ENCODE measurements at regions not wholly inside any gene's neighbourhood (a gene's known extent, or its start where the extent isn't known, plus 50 kb on each side); places are given as distances from the start of the nearest gene placed in this dataset.

DNA sequence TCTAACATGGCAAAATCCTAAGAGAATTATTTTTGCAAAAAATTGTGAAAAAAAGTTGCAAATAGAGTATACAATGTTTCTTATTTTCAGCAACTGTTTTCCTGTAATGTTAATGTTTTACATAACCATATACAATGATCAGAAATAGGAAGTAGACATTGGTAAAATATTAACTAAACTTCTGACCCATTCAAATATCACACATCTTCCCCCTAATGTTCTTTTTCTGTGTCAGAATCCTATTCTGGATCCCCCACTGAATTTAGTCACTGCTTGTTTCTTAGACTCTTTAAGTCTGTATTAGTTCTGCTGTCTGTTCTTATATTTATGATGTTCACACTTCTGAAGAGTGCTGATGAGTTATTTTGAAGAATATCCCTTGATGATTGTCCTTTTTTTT is 62.0 kb downstream of the HFE start:
- DNase-seq, result no peak

DNA sequence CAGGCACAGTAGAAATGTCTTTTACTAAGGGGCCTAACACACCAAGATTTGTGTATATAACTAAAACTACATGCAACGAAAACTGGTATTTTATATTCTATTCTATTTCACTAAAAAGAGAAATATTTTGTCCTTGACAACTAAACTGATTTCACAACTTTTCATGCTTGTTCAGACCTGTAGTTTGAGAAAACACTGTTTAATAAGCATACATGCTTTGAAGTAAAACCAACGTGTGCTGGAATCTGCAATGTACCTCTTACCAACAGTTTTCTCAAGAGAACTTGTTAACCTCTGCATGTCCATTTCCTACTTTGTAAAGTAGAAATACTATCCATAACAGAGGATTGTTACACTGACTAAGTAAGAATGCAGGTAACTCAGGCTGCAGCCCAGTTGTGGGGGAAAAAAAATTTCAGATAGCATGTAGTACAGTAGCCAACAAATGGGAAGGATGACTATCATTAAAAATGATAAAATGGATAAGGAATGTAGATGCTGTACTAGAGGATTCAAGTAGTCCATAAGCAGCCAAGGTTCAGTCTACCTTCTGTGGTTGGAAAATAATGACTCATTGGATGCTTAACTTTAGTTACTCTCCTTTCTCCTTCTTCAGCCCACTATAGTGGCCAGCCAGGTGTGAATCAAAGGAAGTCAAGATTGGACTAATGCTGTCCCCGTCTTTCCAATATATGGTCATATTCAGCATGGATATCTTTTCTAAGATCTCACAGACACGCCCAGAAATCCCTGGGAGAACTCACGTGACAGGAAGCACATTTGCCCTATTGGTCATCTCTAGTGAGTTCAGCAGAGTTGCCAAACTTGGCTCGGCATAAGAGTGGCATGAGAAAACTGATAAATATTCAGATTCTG is 65.2 kb downstream of the HFE start:
- DNase-seq, result peak; percentile 73

DNA sequence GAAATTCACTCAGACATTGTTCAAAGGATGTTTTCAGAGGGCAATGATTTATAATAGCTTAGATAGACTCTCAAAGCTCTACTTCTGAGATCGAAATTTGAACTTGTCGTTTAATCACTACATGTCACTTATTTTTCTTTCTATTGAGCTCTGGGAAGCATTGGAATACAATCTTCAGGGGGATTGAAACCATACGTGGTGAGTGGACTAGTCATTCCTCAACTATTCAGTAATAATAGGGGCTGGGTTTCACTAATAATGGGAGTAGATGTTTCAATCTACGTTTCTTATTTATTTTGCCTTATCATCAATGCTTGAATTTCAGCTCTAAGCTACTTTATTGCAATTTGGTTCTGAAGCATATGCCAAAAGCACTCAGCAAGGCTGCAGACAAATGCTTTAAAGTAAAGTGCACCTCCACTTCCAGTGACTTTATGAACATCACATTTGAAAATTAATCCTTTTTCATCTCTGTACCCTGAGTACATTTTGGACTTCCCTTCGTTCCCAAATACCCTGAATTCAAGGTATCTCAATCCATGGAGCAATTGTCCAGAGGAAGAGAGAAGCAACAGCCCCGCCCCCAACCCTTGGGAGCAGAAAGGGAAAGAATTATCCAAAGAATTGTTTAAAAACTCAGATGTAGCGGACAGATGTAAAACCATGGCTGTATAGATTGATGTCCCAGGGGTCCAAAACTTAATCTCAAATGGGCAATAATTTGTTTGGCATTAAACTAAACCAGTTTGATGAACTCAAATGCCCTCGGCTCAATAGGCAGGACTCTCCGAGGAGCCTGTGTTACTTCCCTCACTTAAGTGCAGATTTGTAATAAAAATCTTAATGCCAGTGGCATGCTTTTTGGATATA is 68.1 kb downstream of the HFE start:
- DNase-seq, result peak; percentile 11

DNA sequence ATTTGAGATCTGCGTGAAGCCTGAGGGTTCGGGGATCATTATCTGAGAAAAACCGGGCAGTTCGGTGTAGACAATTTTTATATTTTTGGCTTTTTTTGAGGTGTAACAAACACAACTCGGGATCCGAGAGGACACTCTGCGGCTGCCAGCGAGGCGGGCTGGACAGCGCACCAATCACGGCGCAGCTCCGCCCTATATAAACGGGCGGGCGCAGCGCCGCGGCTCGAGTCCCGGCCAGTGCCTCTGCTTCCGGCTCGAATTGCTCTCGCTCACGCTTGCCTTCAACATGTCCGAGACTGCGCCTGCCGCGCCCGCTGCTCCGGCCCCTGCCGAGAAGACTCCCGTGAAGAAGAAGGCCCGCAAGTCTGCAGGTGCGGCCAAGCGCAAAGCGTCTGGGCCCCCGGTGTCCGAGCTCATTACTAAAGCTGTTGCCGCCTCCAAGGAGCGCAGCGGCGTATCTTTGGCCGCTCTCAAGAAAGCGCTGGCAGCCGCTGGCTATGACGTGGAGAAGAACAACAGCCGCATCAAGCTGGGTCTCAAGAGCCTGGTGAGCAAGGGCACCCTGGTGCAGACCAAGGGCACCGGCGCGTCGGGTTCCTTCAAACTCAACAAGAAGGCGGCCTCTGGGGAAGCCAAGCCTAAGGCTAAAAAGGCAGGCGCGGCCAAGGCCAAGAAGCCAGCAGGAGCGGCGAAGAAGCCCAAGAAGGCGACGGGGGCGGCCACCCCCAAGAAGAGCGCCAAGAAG is 69.0 kb downstream of the HFE start:
- peak; percentile 82 for DNase-seq

DNA sequence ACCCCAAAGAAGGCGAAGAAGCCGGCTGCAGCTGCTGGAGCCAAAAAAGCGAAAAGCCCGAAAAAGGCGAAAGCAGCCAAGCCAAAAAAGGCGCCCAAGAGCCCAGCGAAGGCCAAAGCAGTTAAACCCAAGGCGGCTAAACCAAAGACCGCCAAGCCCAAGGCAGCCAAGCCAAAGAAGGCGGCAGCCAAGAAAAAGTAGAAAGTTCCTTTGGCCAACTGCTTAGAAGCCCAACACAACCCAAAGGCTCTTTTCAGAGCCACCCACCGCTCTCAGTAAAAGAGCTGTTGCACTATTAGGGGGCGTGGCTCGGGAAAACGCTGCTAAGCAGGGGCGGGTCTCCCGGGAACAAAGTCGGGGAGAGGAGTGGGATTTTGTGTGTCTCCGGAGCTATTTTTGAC is 69.6 kb downstream of the HFE start:
- peak; percentile 45 for DNase-seq

DNA sequence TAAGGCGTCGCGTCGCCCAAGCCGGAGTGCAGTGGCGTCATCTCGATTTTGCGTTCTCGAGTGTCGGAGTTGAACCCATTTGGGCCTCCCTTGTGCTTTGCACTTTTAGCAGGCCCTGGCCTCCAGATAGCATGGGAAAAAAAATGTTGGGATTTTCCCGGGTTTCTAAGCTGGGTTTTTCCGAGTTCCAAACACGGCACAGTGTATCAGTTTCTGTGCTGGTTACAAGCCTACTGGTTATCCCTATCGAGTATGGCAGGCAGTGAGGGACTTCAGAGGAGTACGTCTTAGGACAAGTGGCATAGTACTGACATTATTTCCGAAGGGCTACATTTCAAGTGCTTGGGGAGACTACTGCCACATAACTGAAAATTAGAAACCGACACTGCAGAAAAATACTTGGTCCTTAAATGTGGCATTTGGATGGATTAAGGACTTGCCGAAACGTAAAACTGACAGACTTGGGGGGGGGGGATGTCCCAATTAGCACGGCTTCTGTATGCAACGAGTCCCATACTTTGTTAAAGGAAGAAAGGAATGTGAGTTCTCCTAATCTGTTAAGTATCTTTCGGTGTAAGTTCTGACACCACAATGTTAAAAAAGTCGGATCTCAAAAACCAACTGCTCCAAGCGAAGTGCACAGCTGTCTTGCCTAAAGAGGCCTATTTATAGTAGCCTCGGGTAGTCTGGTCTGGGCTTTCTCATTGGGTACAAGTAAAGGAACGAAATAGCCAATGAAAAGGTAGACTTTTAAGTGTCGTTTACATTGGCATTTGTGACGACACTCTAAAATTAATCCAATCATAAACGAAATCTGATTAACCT is 70.2 kb downstream of the HFE start:
- DNase-seq, result peak; percentile 34

DNA sequence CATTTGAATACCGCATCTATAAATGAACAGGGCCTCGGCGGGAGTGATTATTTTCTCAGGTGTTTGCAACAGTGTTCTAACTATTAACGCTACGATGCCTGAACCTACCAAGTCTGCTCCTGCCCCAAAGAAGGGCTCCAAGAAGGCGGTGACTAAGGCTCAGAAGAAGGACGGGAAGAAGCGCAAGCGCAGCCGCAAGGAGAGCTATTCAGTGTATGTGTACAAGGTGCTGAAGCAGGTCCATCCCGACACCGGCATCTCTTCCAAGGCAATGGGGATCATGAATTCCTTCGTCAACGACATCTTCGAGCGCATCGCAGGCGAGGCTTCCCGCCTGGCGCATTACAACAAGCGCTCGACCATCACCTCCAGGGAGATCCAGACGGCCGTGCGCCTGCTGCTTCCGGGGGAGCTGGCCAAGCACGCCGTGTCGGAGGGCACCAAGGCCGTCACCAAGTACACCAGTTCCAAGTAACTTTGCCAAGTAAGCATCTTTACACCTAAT is 70.9 kb downstream of the HFE start:
- peak; percentile 94 for DNase-seq

DNA sequence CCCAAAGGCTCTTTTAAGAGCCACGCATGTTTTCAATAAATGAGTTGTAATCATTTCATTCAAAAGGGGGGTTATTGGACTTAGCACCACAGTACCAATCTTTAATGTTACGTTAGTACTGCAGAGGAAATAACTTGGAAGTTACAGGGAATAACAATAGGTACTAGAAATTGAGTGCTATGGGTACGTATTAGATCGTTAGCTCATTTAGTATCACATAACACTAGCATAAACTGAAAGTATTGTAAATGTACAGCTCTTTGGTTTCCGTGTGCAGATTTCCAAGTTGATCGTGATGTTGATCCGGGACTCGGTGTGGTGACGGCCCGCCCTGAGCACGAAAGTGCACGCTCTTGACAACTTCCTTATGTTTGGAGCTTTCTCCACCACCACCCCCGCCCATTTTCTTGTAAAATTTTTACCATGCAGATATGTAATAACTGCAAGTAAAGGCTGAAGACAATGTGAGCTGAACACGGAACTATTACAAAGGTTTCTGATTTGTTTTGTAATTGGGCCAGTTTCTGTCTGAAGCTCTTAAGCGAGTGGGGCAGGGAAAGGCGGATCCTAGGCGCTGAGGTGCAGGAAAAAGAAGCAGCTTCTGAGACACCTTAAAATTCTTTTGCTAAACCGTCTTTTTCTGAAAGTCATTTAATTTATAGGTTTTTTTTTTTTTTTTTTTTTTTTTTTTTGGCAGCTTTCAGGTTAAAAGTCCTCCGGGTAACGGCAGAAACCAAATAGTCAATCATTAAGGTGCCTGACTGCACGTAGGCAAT is 71.5 kb downstream of the HFE start:
- DNase-seq, result peak; percentile 12

DNA sequence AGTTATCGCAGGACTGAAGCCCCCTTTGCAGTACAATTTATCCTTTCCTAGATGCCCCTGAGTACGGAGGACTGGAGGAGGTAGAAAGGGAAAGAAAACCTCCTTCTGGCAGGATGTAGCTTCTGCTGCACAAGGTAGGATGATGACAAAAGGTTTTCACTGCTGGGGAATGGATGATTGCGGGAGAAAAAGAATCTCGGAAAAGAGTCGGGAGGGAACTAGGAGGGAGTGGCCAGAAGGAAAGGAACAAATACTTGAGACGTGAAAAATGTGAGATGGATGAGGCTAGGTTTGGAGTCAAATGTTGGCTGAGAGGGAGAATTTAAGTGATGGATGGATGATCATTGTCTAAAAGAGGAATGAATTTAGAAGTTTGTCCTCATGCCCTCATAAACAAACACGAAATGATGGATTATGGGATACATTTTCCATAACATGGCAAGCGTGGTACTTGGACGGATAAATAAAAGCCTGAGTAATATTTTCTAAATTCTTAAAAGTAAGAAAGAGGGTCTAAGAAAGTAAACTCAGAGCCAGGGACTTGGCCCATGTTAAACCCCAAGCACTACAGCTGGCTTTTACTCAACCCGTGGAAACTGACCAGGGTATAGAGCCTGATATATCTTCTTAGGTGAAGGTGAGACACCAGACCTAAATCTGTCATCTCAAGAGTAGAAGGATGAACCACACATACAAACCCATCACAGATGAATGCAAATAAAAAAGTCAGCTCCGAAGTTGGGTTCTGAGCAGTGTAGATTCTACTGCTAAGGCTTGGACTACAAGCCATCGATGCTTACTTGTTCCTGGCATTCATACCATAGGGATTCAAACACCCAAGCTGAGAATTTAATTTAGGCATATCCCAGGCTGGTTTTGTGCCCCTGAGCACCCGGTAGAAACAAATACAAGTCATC is 72.4 kb downstream of the HFE start:
- peak; percentile 21 for DNase-seq

DNA sequence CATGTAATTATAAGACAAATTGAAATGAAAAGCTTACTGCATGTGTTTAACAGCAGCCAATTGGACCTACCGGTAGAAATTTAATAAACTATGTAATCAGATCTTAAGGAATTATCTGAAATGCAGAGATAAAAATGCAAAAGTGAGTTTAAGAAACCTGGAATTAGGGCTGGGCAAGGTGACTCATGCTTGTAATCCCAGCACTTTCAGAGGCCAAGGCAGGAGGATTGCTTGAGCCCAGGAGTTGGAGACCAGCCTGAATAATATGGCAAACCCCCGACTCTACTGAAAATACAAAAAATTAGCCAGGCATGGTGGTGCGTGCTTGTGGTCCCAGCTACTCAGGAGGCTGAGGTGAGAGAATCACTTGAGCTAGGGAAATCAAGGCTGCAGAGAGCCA is 74.1 kb downstream of the HFE start:
- DNase-seq, result no peak

DNA sequence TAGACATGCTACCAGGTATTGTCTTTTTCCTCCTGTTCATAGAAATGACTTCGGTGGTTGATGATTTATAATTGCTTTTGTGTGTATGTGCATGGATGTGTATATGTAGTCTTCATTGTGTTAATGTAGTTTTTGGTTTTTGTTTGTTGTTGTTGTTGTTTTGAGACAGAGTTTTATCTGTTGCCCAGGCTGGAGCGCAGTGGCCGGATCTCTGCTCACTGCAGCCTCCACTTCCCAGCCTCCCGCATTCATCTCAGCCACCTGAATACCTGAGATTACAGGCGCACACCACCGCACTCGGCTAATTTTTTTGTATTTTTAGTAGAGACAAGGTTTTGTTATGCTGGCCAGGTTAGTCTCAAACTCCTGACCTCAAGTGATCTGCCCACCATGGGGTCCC is 75.2 kb downstream of the HFE start:
- no peak for DNase-seq

DNA sequence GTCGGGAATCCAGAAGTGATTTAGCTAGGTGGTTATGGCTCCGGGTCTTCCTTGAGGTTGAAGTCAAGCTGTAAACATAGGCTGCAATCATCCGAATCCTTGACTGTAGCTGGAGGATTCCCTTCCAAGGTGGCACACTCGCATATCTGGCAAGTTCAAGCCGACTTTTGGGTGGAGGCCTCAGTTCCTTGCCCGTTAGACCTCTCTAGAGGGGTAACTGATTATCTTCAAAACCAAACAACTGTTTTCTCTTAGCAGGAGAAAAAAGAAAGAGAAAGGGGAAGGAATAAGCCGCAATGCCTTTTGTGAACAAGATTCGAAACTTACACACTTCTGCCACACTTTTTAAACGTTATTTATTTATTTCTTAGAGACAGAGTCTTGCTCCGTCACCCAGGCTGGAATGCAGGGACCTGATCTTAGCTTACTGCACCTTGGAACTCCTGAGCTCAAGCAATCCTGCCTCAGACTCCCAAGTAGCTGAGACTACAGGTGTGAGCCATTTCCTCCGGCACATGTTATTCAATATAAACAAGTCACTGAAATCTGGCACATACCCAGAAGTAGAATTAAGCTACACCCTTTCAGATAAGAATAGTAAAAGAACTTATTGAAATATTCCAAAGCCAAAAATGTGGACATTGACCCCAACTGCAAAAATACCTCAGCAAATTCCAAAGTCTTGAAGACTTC is 76.3 kb downstream of the HFE start:
- no peak for DNase-seq

DNA sequence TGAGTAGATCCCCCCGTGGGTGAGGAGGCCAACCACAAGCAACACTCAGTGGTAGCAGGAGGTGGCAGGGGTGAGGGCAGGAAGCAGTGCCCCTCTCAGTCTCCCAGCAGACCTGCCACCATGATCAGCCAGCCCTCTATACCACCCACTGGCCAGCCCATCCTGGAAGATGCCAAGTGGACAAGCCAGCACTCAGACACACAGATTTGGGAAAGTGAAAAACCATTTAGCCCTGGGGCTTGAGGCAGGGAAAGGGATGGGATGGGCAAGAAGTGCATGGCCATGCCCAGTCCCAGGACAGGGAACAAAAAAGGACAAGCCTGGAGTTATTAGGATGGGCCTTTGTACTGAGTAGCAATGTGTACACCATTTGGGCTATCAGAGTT is 76.9 kb downstream of the HFE start:
- no peak for DNase-seq

DNA sequence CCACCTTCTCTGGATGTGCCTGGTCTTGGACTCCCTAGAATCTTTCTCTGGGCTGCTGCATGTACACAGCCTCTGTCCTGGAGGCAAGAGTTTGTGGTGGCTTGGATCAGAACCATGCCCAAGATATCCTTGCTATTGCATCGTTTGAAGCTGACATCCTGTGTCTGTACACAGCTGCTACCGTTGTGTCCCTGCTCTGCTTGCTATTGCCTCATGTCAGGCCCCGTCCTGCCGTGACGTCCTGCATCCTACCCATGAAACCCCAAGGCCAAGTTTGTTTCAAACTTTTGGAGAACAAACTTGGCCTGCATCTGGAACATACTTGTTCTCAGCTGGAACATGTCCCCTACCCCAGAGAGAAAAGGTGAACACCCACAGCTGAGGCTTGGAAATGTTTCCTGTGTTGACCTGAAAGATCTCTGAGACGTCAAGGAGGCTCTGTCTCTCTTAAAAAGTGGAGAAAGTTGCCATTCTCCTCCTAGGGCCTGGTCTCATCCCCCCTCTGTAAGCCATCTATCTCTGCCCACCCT is 78.1 kb downstream of the HFE start:
- DNase-seq, result no peak

DNA sequence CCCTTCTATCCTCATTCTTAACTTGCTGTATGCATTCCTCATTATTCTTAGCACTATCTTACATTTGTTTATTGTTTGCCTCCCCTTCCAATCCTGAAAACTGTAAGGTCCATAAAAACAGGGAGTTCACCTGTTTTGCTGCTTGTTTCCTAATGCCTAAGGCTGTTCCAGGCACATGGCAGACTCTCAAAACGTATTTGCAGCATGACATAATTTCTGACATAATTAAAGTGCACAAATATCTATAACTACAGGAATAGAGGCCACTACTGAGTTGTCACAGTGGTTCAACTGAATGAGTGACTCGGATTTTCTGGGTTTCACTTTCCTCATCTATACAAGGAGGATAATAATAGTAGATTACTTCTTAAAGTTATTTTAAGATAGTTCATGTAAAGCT is 83.0 kb downstream of the HFE start:
- no peak for DNase-seq

DNA sequence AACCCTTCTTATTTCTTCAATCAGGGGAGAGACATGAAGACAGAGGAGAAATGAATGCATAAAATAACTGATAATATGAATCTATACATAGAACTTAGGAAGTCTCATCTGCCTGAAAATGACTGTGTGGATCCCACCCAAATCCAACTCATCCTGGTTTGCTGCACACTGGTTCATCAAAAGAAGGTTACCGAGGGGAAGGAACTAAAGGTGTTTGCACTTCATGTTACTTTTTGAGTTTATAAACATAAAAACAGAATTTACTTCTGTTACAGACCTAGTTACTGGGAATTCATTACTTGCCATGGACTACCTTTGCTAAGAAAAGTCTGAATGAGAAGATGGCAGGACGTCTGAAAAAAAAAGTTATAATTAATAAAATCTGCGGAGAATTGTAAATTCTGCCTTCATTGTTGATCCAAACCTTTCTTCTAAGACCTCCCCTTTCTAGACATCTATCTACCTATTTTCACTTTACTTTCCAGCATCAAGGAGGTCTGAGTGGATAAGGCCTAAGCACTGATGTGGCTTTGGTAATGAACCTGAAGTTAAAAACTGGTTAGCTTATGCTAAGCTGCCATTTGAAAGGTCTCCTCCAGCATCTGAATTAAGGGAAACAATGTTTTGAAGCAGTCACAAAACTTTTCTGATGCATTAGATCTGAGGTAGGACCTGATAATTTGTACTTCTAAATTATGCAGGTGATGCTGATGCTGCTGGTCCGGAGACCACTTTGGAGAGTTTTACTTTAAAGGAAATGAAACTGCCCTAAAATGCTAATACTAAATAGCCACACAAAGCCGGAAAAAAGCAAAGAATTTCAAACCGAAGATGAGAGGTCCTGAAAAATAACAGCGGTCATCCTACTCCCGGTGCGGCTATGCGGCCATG is 84.0 kb downstream of the HFE start:
- no peak for DNase-seq

DNA sequence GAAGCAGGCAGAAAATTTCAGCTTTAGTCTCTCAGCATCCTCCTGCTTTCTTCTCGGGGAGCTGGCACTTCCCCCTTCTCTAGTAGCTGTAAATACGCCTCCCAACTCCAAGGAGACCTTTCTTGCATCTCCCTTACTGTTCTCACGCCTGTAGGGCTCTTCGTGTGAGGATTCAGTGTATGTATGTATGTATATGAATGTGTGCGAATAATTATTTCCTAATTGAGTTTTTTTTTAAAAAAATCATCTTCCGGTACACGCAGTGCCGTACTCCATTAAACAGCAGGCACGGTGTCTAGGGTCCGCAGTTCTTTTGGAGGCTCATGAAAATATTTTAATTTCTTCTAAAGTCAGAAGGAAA is 85.4 kb downstream of the HFE start:
- peak; percentile 31 for DNase-seq

DNA sequence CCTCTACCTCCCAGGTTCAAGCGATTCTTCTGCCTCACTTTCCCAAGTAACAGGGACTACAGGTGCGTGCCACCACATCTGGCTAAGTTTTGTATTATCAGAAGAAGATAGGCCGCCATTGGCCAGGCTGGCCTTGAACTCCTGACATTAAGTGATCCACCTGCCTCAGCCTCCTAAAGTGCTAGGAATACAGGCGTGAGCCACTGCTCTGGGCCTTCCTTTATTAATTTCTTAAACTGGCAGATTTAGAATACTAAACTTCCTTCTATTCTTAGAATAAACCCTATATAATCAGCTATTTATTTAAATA is 86.6 kb downstream of the HFE start:
- DNase-seq, result no peak

DNA sequence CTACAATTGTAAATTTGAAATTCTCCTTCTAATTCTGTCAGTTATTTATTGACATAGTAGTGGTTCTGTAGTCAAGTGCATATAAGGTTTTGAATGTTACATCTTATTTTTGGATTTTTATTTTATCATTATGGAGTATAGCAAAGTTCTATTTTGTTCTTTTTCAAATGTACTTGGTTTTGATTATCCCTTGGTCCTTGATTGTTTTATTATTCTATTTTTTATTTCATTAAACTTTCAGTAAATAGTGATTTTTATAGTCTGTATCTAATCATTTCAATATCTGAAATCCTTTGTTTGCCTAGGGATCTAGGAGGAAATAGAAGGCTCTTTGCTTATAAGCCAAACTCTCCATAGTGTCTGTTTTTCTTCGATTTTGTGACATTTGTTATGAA is 87.8 kb downstream of the HFE start:
- no peak for DNase-seq
